ENCODE measurements at regions not wholly inside any gene's neighbourhood (a gene's known extent, or its start where the extent isn't known, plus 50 kb on each side); places are given as distances from the start of the nearest gene placed in this dataset.

DNA sequence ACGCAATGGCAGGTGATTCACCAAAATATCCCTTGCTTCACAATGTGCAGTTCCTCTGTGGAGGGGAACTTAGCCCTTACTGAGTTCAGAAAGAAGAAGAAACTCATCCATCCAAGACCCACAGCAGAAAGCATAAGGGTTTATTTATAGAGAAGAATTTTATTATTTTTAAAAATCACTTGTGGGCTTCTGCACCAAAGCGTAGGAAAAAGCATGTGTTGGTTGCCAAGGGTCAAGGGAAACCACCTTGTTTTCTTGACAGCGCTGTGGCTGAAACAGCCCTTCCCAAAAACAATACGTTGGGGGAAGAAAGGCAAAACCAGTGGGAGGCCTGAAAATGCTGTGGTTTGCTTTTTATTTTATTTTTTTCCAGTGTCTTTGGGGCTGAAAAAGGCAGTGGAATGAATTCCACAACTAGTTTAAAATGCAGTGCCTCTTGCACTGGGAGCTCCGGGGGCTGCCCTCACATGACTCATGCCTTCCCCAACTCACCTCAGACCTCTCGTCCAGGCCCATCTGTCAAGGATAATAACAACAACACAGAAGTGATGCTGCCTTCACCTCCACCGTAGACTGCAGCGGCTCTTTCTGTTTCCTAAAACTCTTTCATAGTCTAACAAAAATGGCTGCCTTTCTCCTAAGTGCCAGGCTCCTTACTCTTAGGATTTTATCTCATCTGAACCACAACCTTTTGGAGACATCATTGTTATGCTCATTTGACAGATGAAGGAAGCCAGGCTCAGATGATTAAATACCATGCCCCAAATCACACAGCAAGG lies 224.2 kb upstream of the JUN start:
- Histone ChIP-seq H3K27ac (ENCODE audit: low read length) (no peak overlapping the region), H3K27me3 (ENCODE audit: insufficient read depth, low read depth, low read length) (no peaks in the 10 kb centered on the region), H3K79me2 (replicated peaks; ENCODE audit: insufficient read depth, low read length) (no peaks in the 10 kb centered on the region), H4K20me1 (ENCODE audit: insufficient read depth) (no peaks in the 10 kb centered on the region), H3K9ac (ENCODE audit: low read length) (no peak overlapping the region), H3K4me2 (ENCODE audit: low read length) (no peak overlapping the region), H3K9me3 (ENCODE audit: low read length) (no peaks in the 10 kb centered on the region), H3K9me2 (ENCODE audit: insufficient read depth, low read length) (no peaks in the 10 kb centered on the region), H2AFZ (ENCODE audit: low read depth, low read length) (no peak overlapping the region), H3K4me3 (ENCODE audit: low read length) (no peak overlapping the region), H3F3A (ENCODE audit: insufficient read depth, low read length, poor library complexity, severe bottlenecking) (no peaks in the 10 kb centered on the region), H3K36me3 (ENCODE audit: insufficient read depth, low read length) (no peaks in the 10 kb centered on the region)
- TF ChIP-seq MXI1 (conservative IDR thresholded peaks at IDR 0.05; ENCODE audit: poor library complexity, severe bottlenecking) (no peak), TAF1 (IDR thresholded peaks at IDR 0.05; ENCODE audit: low read depth) (no peak), POLR2AphosphoS5 (IDR thresholded peaks at IDR 0.05) (no peak), EZH2 (IDR thresholded peaks at IDR 0.05; ENCODE audit: borderline replicate concordance, insufficient read depth, low read length, poor library complexity, severe bottlenecking) (no peak), RAD21 (conservative IDR thresholded peaks at IDR 0.05) (no peak), SMC3 (conservative IDR thresholded peaks at IDR 0.05; ENCODE audit: poor library complexity) (no peak), EP300 (conservative IDR thresholded peaks at IDR 0.05; ENCODE audit: poor library complexity, severe bottlenecking) (no peak)
- TF ChIP-seq, protein P1, sequence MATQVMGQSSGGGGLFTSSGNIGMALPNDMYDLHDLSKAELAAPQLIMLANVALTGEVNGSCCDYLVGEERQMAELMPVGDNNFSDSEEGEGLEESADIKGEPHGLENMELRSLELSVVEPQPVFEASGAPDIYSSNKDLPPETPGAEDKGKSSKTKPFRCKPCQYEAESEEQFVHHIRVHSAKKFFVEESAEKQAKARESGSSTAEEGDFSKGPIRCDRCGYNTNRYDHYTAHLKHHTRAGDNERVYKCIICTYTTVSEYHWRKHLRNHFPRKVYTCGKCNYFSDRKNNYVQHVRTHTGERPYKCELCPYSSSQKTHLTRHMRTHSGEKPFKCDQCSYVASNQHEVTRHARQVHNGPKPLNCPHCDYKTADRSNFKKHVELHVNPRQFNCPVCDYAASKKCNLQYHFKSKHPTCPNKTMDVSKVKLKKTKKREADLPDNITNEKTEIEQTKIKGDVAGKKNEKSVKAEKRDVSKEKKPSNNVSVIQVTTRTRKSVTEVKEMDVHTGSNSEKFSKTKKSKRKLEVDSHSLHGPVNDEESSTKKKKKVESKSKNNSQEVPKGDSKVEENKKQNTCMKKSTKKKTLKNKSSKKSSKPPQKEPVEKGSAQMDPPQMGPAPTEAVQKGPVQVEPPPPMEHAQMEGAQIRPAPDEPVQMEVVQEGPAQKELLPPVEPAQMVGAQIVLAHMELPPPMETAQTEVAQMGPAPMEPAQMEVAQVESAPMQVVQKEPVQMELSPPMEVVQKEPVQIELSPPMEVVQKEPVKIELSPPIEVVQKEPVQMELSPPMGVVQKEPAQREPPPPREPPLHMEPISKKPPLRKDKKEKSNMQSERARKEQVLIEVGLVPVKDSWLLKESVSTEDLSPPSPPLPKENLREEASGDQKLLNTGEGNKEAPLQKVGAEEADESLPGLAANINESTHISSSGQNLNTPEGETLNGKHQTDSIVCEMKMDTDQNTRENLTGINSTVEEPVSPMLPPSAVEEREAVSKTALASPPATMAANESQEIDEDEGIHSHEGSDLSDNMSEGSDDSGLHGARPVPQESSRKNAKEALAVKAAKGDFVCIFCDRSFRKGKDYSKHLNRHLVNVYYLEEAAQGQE (IDR thresholded peaks at IDR 0.05; ENCODE audit: borderline replicate concordance), result no peak
- TF ChIP-seq, protein P2, sequence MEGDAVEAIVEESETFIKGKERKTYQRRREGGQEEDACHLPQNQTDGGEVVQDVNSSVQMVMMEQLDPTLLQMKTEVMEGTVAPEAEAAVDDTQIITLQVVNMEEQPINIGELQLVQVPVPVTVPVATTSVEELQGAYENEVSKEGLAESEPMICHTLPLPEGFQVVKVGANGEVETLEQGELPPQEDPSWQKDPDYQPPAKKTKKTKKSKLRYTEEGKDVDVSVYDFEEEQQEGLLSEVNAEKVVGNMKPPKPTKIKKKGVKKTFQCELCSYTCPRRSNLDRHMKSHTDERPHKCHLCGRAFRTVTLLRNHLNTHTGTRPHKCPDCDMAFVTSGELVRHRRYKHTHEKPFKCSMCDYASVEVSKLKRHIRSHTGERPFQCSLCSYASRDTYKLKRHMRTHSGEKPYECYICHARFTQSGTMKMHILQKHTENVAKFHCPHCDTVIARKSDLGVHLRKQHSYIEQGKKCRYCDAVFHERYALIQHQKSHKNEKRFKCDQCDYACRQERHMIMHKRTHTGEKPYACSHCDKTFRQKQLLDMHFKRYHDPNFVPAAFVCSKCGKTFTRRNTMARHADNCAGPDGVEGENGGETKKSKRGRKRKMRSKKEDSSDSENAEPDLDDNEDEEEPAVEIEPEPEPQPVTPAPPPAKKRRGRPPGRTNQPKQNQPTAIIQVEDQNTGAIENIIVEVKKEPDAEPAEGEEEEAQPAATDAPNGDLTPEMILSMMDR (IDR thresholded peaks at IDR 0.05; ENCODE audit: poor library complexity, severe bottlenecking), result no peak

DNA sequence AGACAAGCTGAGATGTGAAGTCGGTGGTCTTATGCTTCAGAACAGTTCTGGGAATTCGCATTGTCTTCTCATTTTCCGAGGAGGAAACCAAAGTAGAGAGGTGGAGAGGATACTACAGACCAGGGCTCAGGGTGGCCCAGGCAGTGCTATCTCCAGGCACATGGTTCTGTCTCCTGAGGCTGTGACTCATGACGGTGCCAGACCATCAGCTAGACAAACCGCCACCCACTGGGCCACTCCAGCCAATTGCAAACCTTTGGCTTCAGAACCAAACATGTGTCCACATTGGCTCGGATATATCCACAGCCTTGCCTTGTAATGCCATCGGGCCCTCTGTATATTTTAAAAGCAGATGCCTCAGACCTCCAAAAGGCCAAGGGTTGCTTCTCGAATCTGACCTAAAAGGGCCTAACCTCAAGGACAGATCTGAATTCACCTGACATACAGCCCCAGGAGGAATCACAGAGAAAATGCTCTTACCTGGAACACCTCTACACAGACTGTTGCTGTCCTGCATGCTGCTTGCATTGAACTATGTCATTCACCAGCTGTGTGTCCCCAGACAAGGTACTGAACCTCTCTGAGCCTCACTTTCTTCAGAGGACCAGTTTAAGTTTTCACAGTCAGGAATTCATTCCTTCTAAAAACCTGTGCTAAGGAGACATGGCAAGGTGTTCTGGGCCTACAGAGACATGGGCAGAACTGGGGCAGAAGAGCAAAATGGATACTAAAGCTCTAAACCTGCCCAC lies 224.9 kb upstream of the JUN start:
- Histone ChIP-seq H3K9ac (ENCODE audit: low read length) (no peak overlapping the region), H3K27me3 (ENCODE audit: insufficient read depth, low read depth, low read length) (peaks cover under 1% of the 10 kb centered on the region), H3K4me2 (ENCODE audit: low read length) (no peak overlapping the region), H3F3A (ENCODE audit: insufficient read depth, low read length, poor library complexity, severe bottlenecking) (no peaks in the 10 kb centered on the region), H3K9me2 (ENCODE audit: insufficient read depth, low read length) (no peaks in the 10 kb centered on the region), H3K27ac (ENCODE audit: low read length) (no peak overlapping the region), H3K79me2 (replicated peaks; ENCODE audit: insufficient read depth, low read length) (no peaks in the 10 kb centered on the region), H3K36me3 (ENCODE audit: insufficient read depth, low read length) (no peaks in the 10 kb centered on the region), H4K20me1 (ENCODE audit: insufficient read depth) (no peaks in the 10 kb centered on the region), H3K4me3 (ENCODE audit: low read length) (no peak overlapping the region), H2AFZ (ENCODE audit: low read depth, low read length) (no peak overlapping the region), H3K9me3 (ENCODE audit: low read length) (no peaks in the 10 kb centered on the region)
- TF ChIP-seq SMC3 (conservative IDR thresholded peaks at IDR 0.05; ENCODE audit: poor library complexity), result no peak
- TF ChIP-seq EZH2 (IDR thresholded peaks at IDR 0.05; ENCODE audit: borderline replicate concordance, insufficient read depth, low read length, poor library complexity, severe bottlenecking), result no peak
- TF ChIP-seq, protein P1 (IDR thresholded peaks at IDR 0.05; ENCODE audit: borderline replicate concordance), result no peak
- TF ChIP-seq EP300 (conservative IDR thresholded peaks at IDR 0.05; ENCODE audit: poor library complexity, severe bottlenecking), result no peak
- TF ChIP-seq RAD21 (conservative IDR thresholded peaks at IDR 0.05), result no peak
- no peak for TF ChIP-seq MXI1 (conservative IDR thresholded peaks at IDR 0.05; ENCODE audit: poor library complexity, severe bottlenecking)
- no peak for TF ChIP-seq POLR2AphosphoS5 (IDR thresholded peaks at IDR 0.05)
- TF ChIP-seq, protein P2 (IDR thresholded peaks at IDR 0.05; ENCODE audit: poor library complexity, severe bottlenecking), result no peak
